ENCODE measurements at regions not wholly inside any gene's neighbourhood (a gene's known extent, or its start where the extent isn't known, plus 50 kb on each side); places are given as distances from the start of the nearest gene placed in this dataset.
"Not testable (repeated sequence)": the region's sequence is repeated elsewhere in the genome, so short reads cannot be mapped to it uniquely, and the experiment has no call there.

DNA sequence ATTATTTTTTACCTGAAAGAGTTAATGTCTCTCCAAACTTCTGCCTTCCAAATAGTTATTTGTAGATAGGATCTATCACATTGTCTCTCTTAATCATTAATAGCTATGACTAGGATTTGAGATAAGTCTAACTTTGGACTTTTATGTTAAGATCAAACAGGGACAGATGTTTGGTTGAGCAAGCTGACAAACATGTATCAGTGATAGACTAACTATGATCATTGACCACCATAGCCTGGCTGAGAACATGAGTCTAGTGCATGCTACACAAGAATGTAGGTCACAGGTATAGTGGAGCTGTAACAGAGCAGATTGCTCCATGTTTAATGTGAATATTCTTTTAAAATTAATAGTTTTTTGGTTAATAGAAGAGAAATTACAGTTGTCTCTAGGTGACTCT is 52.0 kb downstream of the SYT15B start:
- not testable (repeated sequence) for H3K4me3 ChIP-seq (ENCODE audit: low read length); DNase-seq; H3K9me3 ChIP-seq (ENCODE audit: control insufficient read depth, low read depth, low read length); H3K36me3 ChIP-seq (ENCODE audit: control insufficient read depth, insufficient read depth, low read length); H3K4me1 ChIP-seq (ENCODE audit: control insufficient read depth, insufficient read depth, low read length); H3K27me3 ChIP-seq (ENCODE audit: control insufficient read depth, insufficient read depth, low read length); H3K27ac ChIP-seq (ENCODE audit: low read length)

DNA sequence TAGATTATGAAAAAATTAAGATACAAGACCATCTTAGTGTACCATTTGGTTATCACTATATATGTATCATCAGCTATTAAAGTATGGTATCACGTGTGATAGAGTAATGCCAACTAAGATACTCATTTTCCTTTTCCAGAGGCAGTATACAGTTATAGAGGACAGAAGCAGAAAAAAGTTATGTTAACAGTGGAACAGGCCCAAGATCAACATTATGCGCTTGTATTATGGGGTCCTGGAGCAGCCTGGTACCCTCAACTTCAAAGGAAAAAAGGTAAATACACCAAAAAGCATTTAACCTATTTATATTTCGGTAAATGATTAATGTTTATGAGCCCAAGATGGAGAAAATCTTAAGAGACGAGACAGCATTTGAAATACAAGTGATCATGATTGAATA is 52.9 kb downstream of the SYT15B start:
- H3K9me3 ChIP-seq (ENCODE audit: control insufficient read depth, low read depth, low read length); H3K4me1 ChIP-seq (ENCODE audit: control insufficient read depth, insufficient read depth, low read length); H3K36me3 ChIP-seq (ENCODE audit: control insufficient read depth, insufficient read depth, low read length); H3K27ac ChIP-seq (ENCODE audit: low read length); H3K4me3 ChIP-seq (ENCODE audit: low read length); DNase-seq; H3K27me3 ChIP-seq (ENCODE audit: control insufficient read depth, insufficient read depth, low read length): not testable (repeated sequence)
- no CpG with 5 or more reads among the region's 4 CpGs for WGBS (ENCODE audit: insufficient coverage, low lambda C conversion rate)

DNA sequence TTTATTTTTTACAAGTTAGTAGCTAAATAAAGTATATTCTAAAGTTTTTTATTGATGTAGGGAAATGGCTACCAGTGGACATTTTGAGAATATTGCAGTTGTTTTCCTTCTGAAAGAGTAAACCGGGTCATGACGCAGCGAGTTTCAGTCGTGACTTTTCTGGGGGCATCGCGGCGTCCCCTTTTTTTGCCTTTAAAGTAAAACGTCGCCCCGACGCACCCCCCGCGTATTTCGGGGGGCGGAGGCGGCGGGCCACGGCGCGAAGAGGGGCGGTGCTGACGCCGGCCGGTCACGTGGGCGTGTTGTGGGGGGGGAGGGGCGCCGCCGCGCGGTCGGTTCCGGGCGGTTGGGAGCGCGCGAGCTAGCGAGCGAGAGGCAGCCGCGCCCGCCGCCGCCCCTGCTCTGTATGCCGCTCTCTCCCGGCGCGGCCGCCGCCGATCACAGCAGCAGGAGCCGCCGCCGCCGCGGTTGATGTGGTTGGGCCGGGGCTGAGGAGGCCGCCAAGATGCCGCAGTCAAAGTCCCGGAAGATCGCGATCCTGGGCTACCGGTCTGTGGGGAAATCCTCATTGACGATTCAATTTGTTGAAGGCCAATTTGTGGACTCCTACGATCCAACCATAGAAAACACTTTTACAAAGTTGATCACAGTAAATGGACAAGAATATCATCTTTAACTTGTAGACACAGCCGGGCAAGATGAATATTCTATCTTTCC is 57.5 kb downstream of the SYT15B start:
- WGBS (ENCODE audit: insufficient coverage, low lambda C conversion rate) = no CpG with 5 or more reads among the region's 66 CpGs
- not testable (repeated sequence) for H3K36me3 ChIP-seq (ENCODE audit: control insufficient read depth, insufficient read depth, low read length); H3K9me3 ChIP-seq (ENCODE audit: control insufficient read depth, low read depth, low read length); H3K4me1 ChIP-seq (ENCODE audit: control insufficient read depth, insufficient read depth, low read length); H3K27me3 ChIP-seq (ENCODE audit: control insufficient read depth, insufficient read depth, low read length)
- H3K4me3 ChIP-seq (ENCODE audit: low read length) = peak overlapping the region; percentile 38
- peak overlapping the region; percentile 53 for H3K27ac ChIP-seq (ENCODE audit: low read length)
- peak in 1 of 2 donors; percentile 44 for DNase-seq

DNA sequence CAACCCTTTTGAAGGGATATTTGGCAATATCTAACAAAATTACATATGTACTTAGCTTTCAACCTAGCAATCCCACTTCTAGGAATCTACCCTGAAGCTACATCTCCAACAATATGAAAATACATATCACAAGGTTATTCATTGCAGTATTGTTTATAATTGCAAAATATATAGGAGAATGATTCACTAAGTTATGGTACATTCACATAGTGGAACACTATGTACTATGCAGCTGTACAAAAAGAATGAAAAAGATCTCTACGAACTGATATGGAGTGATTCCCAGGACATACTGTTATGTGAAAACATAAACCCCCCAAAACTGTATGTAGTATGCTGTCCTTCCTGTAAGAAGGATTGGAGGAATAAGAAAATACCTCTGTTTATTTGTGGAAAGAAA is 62.1 kb downstream of the SYT15B start:
- not testable (repeated sequence) for H3K9me3 ChIP-seq (ENCODE audit: control insufficient read depth, low read depth, low read length); H3K4me1 ChIP-seq (ENCODE audit: control insufficient read depth, insufficient read depth, low read length); DNase-seq; H3K36me3 ChIP-seq (ENCODE audit: control insufficient read depth, insufficient read depth, low read length); H3K27me3 ChIP-seq (ENCODE audit: control insufficient read depth, insufficient read depth, low read length); H3K4me3 ChIP-seq (ENCODE audit: low read length); H3K27ac ChIP-seq (ENCODE audit: low read length)
- WGBS (ENCODE audit: insufficient coverage, low lambda C conversion rate) = 80% methylated on average over 1 of the region's 1 CpG

DNA sequence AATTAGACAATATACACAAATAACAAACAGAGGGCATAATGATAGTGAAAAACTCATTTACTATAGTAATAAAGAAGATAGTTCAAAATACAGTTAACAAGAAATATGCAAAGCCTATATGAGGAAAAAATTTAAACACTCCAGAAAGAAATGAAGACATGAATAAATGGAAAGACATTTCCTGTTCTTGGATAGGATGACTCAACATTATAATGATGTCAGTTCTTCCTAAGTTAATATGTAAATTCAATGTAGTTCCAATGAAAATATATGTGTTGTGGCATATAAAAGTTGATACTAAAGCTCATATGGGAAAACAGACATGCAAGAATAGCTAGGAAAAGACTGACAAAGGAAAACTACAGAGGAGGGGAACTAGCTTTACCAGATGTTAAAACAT is 63.5 kb downstream of the SYT15B start:
- not testable (repeated sequence) for H3K4me3 ChIP-seq (ENCODE audit: low read length); H3K36me3 ChIP-seq (ENCODE audit: control insufficient read depth, insufficient read depth, low read length); H3K27ac ChIP-seq (ENCODE audit: low read length)

DNA sequence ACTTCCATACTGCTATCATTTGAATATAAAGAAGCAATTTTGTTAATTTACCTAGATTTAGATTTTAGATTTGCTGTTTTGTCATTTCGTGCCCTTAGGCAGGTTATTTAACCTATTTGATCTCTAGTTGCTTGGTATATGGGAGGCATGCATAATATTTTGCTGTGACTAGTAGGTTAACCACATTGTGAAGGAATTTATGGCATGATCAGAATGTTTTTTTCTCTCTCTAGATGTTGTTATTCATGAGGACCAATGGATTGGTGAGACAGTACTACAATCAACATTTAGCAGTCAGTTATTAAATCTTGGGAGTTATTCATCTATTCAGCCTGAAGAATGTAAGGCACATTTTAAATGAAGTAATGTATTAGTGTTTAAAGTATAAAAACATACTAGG is 67.2 kb downstream of the SYT15B start:
- H3K27ac ChIP-seq (ENCODE audit: low read length); H3K9me3 ChIP-seq (ENCODE audit: control insufficient read depth, low read depth, low read length); DNase-seq; H3K36me3 ChIP-seq (ENCODE audit: control insufficient read depth, insufficient read depth, low read length); H3K27me3 ChIP-seq (ENCODE audit: control insufficient read depth, insufficient read depth, low read length); H3K4me3 ChIP-seq (ENCODE audit: low read length); H3K4me1 ChIP-seq (ENCODE audit: control insufficient read depth, insufficient read depth, low read length): not testable (repeated sequence)
- WGBS (ENCODE audit: insufficient coverage, low lambda C conversion rate) = no CpG with 5 or more reads among the region's 1 CpG

More for the DNA sequence above, 63.5 kb downstream of the SYT15B start:
- not testable (repeated sequence) for H3K9me3 ChIP-seq (ENCODE audit: control insufficient read depth, low read depth, low read length); DNase-seq; H3K27me3 ChIP-seq (ENCODE audit: control insufficient read depth, insufficient read depth, low read length); H3K4me1 ChIP-seq (ENCODE audit: control insufficient read depth, insufficient read depth, low read length)

DNA sequence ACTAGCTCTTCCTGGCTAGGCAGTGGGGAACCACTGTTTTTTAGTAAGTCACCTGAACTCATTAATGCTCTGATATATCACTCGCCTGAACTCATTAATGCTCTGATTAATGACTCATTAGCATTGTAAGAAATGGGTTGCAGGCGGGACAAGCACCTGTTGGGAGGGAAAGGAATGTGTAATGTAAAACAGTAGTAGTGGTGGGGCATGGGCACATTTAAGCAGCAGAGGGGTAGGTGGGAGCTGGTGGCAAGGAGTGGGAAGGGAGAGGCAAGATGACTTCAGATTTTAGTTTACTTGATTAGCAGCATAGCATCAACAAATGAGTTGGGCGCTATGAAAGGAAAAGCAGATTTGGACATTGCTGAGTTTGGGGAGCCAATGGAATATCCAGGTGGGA is 68.2 kb downstream of the SYT15B start:
- not testable (repeated sequence) for H3K9me3 ChIP-seq (ENCODE audit: control insufficient read depth, low read depth, low read length); H3K27ac ChIP-seq (ENCODE audit: low read length); H3K4me3 ChIP-seq (ENCODE audit: low read length); H3K36me3 ChIP-seq (ENCODE audit: control insufficient read depth, insufficient read depth, low read length); H3K27me3 ChIP-seq (ENCODE audit: control insufficient read depth, insufficient read depth, low read length); H3K4me1 ChIP-seq (ENCODE audit: control insufficient read depth, insufficient read depth, low read length); DNase-seq
- no CpG with 5 or more reads among the region's 3 CpGs for WGBS (ENCODE audit: insufficient coverage, low lambda C conversion rate)

DNA sequence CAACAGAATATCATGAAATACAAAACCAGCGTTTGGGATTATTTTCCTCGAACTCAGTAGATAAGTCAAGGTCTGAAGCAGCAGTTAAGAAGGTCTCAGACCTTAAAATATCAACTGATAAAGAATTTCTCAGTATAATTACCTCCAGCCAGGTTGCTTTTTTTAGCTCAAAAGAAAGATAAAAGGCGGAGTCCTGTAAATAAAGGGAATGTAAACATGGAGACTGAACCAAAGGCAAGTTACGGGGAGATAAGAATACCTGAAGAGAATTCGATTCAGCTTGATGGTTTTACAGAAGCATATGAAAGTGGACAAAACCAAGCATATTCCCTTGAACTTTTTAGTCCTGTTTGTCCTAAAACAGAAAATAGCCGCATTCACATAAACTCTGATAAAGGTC is 73.1 kb downstream of the SYT15B start:
- H3K4me3 ChIP-seq (ENCODE audit: low read length); H3K36me3 ChIP-seq (ENCODE audit: control insufficient read depth, insufficient read depth, low read length): not testable (repeated sequence)
- WGBS (ENCODE audit: insufficient coverage, low lambda C conversion rate) = no CpG with 5 or more reads among the region's 6 CpGs

DNA sequence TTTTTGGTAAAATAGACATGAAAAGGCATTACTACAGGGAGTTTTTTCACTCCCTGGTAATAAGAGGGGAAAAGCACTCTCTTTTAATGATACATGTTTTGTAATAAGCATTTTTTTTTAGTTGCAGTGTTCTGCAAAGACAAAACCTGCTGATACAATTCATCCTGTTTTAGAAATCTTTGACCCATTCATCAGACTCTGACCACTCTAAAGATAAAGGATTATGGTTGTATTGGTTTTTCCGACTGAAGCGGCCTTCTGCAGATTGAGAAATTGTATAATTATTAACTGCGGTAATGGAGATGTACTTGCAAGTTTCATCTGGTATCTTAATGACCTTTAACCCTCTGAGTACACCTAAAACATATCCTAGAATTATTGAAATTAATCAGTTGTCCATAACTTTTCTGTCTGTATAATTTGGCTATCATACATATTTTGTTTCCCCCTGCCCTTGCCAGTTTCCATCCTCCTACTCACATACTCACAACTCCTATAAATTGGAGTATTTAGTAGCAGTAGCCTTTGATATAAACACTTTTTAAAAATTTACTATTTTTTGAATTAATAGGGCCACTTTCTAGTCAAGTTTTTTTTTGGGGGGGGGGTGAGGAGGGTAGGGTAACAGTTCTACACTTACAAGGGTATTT is 79.4 kb downstream of the SYT15B start:
- not testable (repeated sequence) for H3K9me3 ChIP-seq (ENCODE audit: control insufficient read depth, low read depth, low read length); H3K4me1 ChIP-seq (ENCODE audit: control insufficient read depth, insufficient read depth, low read length); H3K4me3 ChIP-seq (ENCODE audit: low read length); H3K27me3 ChIP-seq (ENCODE audit: control insufficient read depth, insufficient read depth, low read length); H3K36me3 ChIP-seq (ENCODE audit: control insufficient read depth, insufficient read depth, low read length); H3K27ac ChIP-seq (ENCODE audit: low read length)
- no CpG with 5 or more reads among the region's 3 CpGs for WGBS (ENCODE audit: insufficient coverage, low lambda C conversion rate)
- DNase-seq = peak; percentile 1 to 58

More for the DNA sequence above, 73.1 kb downstream of the SYT15B start:
- H3K9me3 ChIP-seq (ENCODE audit: control insufficient read depth, low read depth, low read length); H3K4me1 ChIP-seq (ENCODE audit: control insufficient read depth, insufficient read depth, low read length); H3K27me3 ChIP-seq (ENCODE audit: control insufficient read depth, insufficient read depth, low read length); H3K27ac ChIP-seq (ENCODE audit: low read length); DNase-seq: not testable (repeated sequence)

DNA sequence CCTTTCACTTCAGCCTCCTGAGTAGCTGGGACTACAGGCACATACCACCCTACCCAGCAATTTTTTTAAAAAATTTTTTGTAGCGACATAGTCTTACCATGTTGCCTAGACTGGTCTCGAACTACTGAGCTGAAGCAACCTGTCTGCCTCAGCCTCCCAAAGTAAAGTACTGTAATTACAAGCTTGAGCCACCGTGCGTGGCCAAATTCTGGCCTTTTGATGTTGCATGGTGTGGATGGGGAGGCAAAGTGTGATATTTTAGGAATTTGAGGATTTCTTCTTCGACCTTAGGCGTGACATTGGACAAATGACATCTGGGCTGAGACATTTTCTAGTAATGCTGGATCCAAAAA is 81.8 kb downstream of the SYT15B start:
- H3K27me3 ChIP-seq (ENCODE audit: control insufficient read depth, insufficient read depth, low read length); H3K9me3 ChIP-seq (ENCODE audit: control insufficient read depth, low read depth, low read length); DNase-seq; H3K27ac ChIP-seq (ENCODE audit: low read length); H3K4me3 ChIP-seq (ENCODE audit: low read length); H3K4me1 ChIP-seq (ENCODE audit: control insufficient read depth, insufficient read depth, low read length); H3K36me3 ChIP-seq (ENCODE audit: control insufficient read depth, insufficient read depth, low read length): not testable (repeated sequence)
- WGBS (ENCODE audit: insufficient coverage, low lambda C conversion rate) = no CpG with 5 or more reads among the region's 6 CpGs

DNA sequence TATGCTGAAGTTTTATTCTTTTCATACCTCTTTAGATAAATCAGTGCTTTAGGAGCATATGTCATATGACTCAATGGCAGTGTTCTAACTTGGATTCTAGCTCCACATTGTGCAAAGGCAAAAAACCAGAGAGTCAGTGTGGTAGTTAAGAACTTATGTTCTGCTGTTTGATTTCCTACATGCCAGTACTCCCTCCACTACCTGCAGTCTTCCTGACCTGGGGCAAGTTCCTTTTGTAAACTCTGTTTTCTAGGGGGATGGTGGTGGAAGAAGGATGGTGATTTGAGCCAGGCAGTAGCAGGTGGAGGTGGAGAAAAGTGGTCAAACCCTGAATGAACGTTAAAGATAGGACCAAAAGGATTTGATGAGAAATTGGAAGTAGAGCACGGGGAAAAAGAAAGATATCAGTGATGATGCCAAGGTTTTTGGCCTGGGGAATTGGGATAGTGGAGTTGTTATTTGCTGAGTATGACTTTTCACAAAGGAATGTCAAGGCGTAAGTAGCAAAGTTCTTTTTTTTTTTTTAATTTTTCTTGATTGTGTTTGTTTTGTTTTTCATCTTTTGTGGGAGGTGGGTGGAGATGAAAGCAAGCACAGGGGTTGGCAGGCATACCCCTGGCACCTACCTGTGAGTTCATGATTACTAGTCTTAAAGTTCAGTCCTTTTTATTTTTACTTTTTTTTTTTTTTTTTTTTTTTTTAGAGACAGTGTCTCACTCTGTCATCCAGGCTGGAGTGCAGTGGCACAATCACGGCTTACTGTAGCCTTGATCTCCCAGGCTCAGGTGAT is 82.3 kb downstream of the SYT15B start:
- not testable (repeated sequence) for DNase-seq; H3K27me3 ChIP-seq (ENCODE audit: control insufficient read depth, insufficient read depth, low read length); H3K4me1 ChIP-seq (ENCODE audit: control insufficient read depth, insufficient read depth, low read length); H3K36me3 ChIP-seq (ENCODE audit: control insufficient read depth, insufficient read depth, low read length); H3K9me3 ChIP-seq (ENCODE audit: control insufficient read depth, low read depth, low read length); H3K4me3 ChIP-seq (ENCODE audit: low read length); H3K27ac ChIP-seq (ENCODE audit: low read length)
- no CpG with 5 or more reads among the region's 4 CpGs for WGBS (ENCODE audit: insufficient coverage, low lambda C conversion rate)
